WTC11 (cell line): ENCODE measurements at regions not wholly inside any gene's neighbourhood (a gene's known extent, or its start where the extent isn't known, plus 50 kb on each side); places are given as distances from the start of the nearest gene placed in this dataset.

ENCODE experiments used
- ATAC-seq: fragments of 200-7000 bp; cut with Tn5 transposase; 2 replicates; pipeline ENCODE4 v1.10.0; 2021; ENCODE audit warnings: mild to moderate bottlenecking, moderate library complexity
- CTCF ChIA-PET: fragments of 300-600 bp; sonication (Branson Sonifier 250); formaldehyde crosslinking; loops from one replicate; lab custom pipeline; 2021; ENCODE audit warnings: antibody characterized with exemption; lab: Charles Lee
- POLR2A ChIA-PET: fragments of 350-600 bp; sonication (Branson Sonifier 250); formaldehyde crosslinking; loops from one replicate; lab custom pipeline; 2021; ENCODE audit warnings: antibody characterized with exemption; lab: Charles Lee
- DNase-seq: peaks from one replicate; pipeline ENCODE4 v3.0.0; 2021; ENCODE audit warnings: low spot score
- H3K27ac Mint-ChIP-seq: 2 replicates; pipeline ENCODE4 v1.8.0; 2021; ENCODE audit warnings: mixed read lengths
- H3K27me3 Mint-ChIP-seq: 2 replicates; pipeline ENCODE4 v1.8.0; 2021; ENCODE audit warnings: low read depth, mild to moderate bottlenecking, moderate library complexity, mixed read lengths
- H3K36me3 Mint-ChIP-seq: 2 replicates; pipeline ENCODE4 v1.8.0; 2021; ENCODE audit warnings: mixed read lengths
- H3K4me1 Mint-ChIP-seq: 2 replicates; pipeline ENCODE4 v1.8.0; 2022; ENCODE audit warnings: mixed read lengths
- H3K4me3 Mint-ChIP-seq: 2 replicates; pipeline ENCODE4 v1.8.0; 2021; ENCODE audit warnings: mild to moderate bottlenecking, moderate library complexity, mixed read lengths
- H3K9me3 Mint-ChIP-seq: 2 replicates; pipeline ENCODE4 v1.8.0; 2021; ENCODE audit warnings: mixed read lengths
- ARID4B ChIP-seq: sonication (generic); formaldehyde crosslinking; IDR thresholded peaks from 2 replicates; pipeline ENCODE4 v1.8.0; 2023; ENCODE audit warnings: missing genetic modification reagents, mild to moderate bottlenecking, borderline replicate concordance
- CDX4 ChIP-seq: fragments of 250-450 bp; sonication (Bioruptor Pico); IDR thresholded peaks from 2 replicates; pipeline ENCODE4 v1.9.0; 2021; ENCODE audit warnings: moderate library complexity, mild to moderate bottlenecking, inconsistent platforms, borderline replicate concordance
- E2F4 ChIP-seq: sonication (generic); formaldehyde crosslinking; IDR thresholded peaks from 2 replicates; pipeline ENCODE4 v1.8.1; 2022; ENCODE audit warnings: low read depth, mild to moderate bottlenecking, moderate library complexity, missing genetic modification reagents, borderline replicate concordance
- ELF4 ChIP-seq: sonication (generic); formaldehyde crosslinking; IDR thresholded peaks from 2 replicates; pipeline ENCODE4 v1.8.1; 2022; ENCODE audit warnings: low read depth, mild to moderate bottlenecking, moderate library complexity, missing genetic modification reagents
- HMGA2 ChIP-seq: fragments of 250-450 bp; sonication (Bioruptor Pico); IDR thresholded peaks from 2 replicates; pipeline ENCODE4 v1.4.0; 2021; ENCODE audit warnings: mild to moderate bottlenecking, moderate library complexity
- RORB ChIP-seq: fragments of 250-450 bp; sonication (Bioruptor Pico); IDR thresholded peaks from 2 replicates; pipeline ENCODE4 v1.9.0; 2021; ENCODE audit warnings: mild to moderate bottlenecking
- TEAD4 ChIP-seq: sonication (generic); formaldehyde crosslinking; IDR thresholded peaks from 2 replicates; pipeline ENCODE4 v1.8.0; 2022; ENCODE audit warnings: mild to moderate bottlenecking, missing genetic modification reagents
- ZNF263 ChIP-seq: sonication (generic); formaldehyde crosslinking; IDR thresholded peaks from 2 replicates; pipeline ENCODE4 v1.8.1; 2022; ENCODE audit warnings: low read depth, mild to moderate bottlenecking, moderate library complexity, missing genetic modification reagents
- ZNF416 ChIP-seq: fragments of 250-450 bp; sonication (Bioruptor Pico); IDR thresholded peaks from 2 replicates; pipeline ENCODE4 v1.9.0; 2021; ENCODE audit warnings: mild to moderate bottlenecking, inconsistent platforms
- ZNF512 ChIP-seq: sonication (generic); formaldehyde crosslinking; IDR thresholded peaks from 2 replicates; pipeline ENCODE4 v1.8.1; 2022; ENCODE audit warnings: missing genetic modification reagents, borderline replicate concordance
- TF ChIP-seq, protein P1 (sequence below): fragments of 200-600 bp; IDR thresholded peaks from 2 replicates; pipeline ENCODE4 v1.8.0; 2022; ENCODE audit warnings: antibody characterized with exemption
- TF ChIP-seq, protein P2 (sequence below): sonication (generic); formaldehyde crosslinking; IDR thresholded peaks from 2 replicates; pipeline ENCODE4 v1.8.1; 2022; ENCODE audit warnings: low read depth, missing genetic modification reagents, borderline replicate concordance
- TF ChIP-seq, protein P3 (sequence below): sonication (generic); formaldehyde crosslinking; conservative IDR thresholded peaks from 2 replicates; pipeline ENCODE4 v1.8.1; 2023; ENCODE audit warnings: mild to moderate bottlenecking, low read depth, missing genetic modification reagents, moderate library complexity
- TF ChIP-seq, protein P4 (sequence below): fragments of 250-450 bp; sonication (Bioruptor Pico); conservative IDR thresholded peaks from 2 replicates; pipeline ENCODE4 v1.9.0; 2021; ENCODE audit warnings: mild to moderate bottlenecking
- TF ChIP-seq, protein P5 (sequence below): sonication (generic); formaldehyde crosslinking; IDR thresholded peaks from 2 replicates; pipeline ENCODE4 v1.8.1; 2023; ENCODE audit warnings: mild to moderate bottlenecking, missing genetic modification reagents

GRCh38 chr12:45560689-45561088, 168.8 kb upstream of the ARID2 start:
- H3K4me1 Mint-ChIP-seq, result no peaks in the 10 kb centered on the region
- ChIA-PET POLR2A (no interaction called here), CTCF (interaction anchor here (1.1 kb wide), 1 partner anchor 430 kb away, joined by 3 read pairs; no protein-coding TSS in a partner anchor)
- H3K27me3 Mint-ChIP-seq, result no peaks in the 10 kb centered on the region
- H3K4me3 Mint-ChIP-seq, result no peak overlapping the region
- ATAC-seq, result no peak
- no peak for DNase-seq
- no peaks in the 10 kb centered on the region for H3K36me3 Mint-ChIP-seq
- H3K27ac Mint-ChIP-seq, result no peak overlapping the region
- TF ChIP-seq ZNF263 (CRISPR knock-in tag), result no peak
- TF ChIP-seq, protein P1, sequence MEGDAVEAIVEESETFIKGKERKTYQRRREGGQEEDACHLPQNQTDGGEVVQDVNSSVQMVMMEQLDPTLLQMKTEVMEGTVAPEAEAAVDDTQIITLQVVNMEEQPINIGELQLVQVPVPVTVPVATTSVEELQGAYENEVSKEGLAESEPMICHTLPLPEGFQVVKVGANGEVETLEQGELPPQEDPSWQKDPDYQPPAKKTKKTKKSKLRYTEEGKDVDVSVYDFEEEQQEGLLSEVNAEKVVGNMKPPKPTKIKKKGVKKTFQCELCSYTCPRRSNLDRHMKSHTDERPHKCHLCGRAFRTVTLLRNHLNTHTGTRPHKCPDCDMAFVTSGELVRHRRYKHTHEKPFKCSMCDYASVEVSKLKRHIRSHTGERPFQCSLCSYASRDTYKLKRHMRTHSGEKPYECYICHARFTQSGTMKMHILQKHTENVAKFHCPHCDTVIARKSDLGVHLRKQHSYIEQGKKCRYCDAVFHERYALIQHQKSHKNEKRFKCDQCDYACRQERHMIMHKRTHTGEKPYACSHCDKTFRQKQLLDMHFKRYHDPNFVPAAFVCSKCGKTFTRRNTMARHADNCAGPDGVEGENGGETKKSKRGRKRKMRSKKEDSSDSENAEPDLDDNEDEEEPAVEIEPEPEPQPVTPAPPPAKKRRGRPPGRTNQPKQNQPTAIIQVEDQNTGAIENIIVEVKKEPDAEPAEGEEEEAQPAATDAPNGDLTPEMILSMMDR, result no peak
- TF ChIP-seq HMGA2 (CRISPR knock-in tag), result no peak
- no peak for TF ChIP-seq CDX4
- TF ChIP-seq ZNF512 (CRISPR knock-in tag), result no peak
- TF ChIP-seq E2F4 (CRISPR knock-in tag), result no peak
- TF ChIP-seq ZNF416 (CRISPR knock-in tag), result no peak
- TF ChIP-seq, protein P2, sequence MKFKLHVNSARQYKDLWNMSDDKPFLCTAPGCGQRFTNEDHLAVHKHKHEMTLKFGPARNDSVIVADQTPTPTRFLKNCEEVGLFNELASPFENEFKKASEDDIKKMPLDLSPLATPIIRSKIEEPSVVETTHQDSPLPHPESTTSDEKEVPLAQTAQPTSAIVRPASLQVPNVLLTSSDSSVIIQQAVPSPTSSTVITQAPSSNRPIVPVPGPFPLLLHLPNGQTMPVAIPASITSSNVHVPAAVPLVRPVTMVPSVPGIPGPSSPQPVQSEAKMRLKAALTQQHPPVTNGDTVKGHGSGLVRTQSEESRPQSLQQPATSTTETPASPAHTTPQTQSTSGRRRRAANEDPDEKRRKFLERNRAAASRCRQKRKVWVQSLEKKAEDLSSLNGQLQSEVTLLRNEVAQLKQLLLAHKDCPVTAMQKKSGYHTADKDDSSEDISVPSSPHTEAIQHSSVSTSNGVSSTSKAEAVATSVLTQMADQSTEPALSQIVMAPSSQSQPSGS (CRISPR knock-in tag), result no peak
- TF ChIP-seq, protein P3, sequence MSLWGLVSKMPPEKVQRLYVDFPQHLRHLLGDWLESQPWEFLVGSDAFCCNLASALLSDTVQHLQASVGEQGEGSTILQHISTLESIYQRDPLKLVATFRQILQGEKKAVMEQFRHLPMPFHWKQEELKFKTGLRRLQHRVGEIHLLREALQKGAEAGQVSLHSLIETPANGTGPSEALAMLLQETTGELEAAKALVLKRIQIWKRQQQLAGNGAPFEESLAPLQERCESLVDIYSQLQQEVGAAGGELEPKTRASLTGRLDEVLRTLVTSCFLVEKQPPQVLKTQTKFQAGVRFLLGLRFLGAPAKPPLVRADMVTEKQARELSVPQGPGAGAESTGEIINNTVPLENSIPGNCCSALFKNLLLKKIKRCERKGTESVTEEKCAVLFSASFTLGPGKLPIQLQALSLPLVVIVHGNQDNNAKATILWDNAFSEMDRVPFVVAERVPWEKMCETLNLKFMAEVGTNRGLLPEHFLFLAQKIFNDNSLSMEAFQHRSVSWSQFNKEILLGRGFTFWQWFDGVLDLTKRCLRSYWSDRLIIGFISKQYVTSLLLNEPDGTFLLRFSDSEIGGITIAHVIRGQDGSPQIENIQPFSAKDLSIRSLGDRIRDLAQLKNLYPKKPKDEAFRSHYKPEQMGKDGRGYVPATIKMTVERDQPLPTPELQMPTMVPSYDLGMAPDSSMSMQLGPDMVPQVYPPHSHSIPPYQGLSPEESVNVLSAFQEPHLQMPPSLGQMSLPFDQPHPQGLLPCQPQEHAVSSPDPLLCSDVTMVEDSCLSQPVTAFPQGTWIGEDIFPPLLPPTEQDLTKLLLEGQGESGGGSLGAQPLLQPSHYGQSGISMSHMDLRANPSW, result no peak
- TF ChIP-seq RORB, result no peak
- TF ChIP-seq, protein P4, sequence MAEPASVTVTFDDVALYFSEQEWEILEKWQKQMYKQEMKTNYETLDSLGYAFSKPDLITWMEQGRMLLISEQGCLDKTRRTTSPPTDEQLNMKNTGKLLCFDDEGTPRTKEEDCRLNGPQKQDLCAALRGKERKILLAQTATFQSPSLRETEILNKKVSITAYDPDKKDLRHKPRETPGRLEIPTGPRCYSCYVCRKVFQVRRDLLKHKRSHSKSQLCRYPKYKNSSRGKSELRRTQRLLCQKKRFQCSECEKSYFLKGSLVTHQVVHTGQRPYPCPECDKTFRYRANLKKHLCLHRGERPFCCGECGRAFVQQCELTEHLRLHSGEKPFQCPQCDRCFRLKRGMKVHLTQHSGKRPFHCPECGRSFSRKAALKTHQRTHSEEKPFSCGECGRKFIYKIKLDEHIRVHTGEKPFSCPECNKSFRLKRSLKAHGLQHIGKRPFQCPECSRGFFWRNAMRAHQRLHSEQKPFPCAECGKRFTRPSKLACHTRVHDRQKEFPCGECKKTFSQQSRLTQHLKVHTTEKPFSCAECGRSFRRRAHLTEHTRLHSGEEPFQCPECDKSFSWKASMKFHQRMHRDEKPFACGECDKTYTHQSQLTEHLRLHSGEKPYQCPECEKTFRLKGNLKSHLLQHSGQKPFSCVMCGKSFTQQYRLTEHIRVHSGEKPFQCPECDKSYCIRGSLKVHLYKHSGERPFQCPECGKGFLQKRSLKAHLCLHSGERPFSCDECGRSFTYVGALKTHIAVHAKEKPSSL (CRISPR knock-in tag), result no peak
- TF ChIP-seq, protein P5, sequence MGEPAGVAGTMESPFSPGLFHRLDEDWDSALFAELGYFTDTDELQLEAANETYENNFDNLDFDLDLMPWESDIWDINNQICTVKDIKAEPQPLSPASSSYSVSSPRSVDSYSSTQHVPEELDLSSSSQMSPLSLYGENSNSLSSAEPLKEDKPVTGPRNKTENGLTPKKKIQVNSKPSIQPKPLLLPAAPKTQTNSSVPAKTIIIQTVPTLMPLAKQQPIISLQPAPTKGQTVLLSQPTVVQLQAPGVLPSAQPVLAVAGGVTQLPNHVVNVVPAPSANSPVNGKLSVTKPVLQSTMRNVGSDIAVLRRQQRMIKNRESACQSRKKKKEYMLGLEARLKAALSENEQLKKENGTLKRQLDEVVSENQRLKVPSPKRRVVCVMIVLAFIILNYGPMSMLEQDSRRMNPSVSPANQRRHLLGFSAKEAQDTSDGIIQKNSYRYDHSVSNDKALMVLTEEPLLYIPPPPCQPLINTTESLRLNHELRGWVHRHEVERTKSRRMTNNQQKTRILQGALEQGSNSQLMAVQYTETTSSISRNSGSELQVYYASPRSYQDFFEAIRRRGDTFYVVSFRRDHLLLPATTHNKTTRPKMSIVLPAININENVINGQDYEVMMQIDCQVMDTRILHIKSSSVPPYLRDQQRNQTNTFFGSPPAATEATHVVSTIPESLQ, result no peak
- TF ChIP-seq TEAD4 (CRISPR knock-in tag), result no peak
- no peak for TF ChIP-seq ARID4B (CRISPR knock-in tag)
- TF ChIP-seq ELF4 (CRISPR knock-in tag), result no peak
- H3K9me3 Mint-ChIP-seq, result peaks cover 5% of the 10 kb centered on the region; the same call in 1 of the 2 replicates
